H1 (cell line): ENCODE measurements at regions not wholly inside any gene's neighbourhood (a gene's known extent, or its start where the extent isn't known, plus 50 kb on each side); places are given as distances from the start of the nearest gene placed in this dataset.

Experiments used
- JUN ChIP-seq: IDR thresholded peaks from 2 replicates; pipeline ENCODE4 v1.6.1; 2011; ENCODE audit warnings: low read depth, mild to moderate bottlenecking, improper control_type of control experiment, low read length

DNA sequence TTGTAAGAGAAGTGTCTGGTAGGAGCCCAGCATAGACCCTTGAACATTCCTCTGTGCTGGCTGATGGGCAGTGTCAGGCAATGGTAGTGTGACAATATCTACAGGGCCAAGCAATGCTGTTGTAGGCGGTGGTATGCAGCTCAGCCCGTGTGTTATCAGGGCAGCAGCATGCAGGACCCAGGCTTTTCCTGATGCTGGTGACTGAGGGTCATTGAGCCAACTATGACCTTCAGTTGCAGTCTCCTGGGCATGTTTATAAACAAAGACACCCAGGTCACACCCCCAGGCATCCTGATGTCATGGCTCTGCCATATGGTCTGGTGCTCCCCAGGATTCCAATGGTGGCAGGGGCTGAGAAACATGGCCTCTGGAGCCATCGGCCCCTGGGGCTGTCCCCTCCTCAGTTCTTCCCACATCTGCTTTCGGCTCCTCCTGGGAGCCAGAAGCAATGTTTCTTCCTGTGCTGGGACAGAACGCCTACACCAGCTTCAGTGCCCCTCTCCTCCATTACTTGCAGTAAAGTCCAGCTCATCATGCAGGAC, 518.0 kb upstream of the HS6ST1 start (continued):
- no peak for TF ChIP-seq JUN
